Endothelial cell of umbilical vein (primary cell): ENCODE measurements at regions not wholly inside any gene's neighbourhood (a gene's known extent, or its start where the extent isn't known, plus 50 kb on each side); places are given as distances from the start of the nearest gene placed in this dataset.

Source experiments
- BruUV-seq: library from RNA; stranded (reverse); fragments of 400-500 nt; replicated peaks from 2 replicates; lab custom pipeline; 2021; lab: Mats Ljungman, UMichigan
- CTCF ChIA-PET: fragments of 300-600, 350-600 bp; sonication (Branson Sonifier 250); formaldehyde crosslinking; loops from one replicate; lab custom pipeline; 2021; ENCODE audit warnings: antibody characterized with exemption, inconsistent platforms; lab: Charles Lee
- POLR2A ChIA-PET: fragments of 300-600, 350-600 bp; sonication (Branson Sonifier 250); formaldehyde crosslinking; loops from one replicate; lab custom pipeline; 2021; ENCODE audit warnings: antibody characterized with exemption, inconsistent platforms; lab: Charles Lee
- DNase-seq: peaks from one replicate; pipeline ENCODE4 v3.0.0-alpha.2; 2011; ENCODE audit warnings: low read depth, low spot score
- FAIRE-seq: peaks from 2 replicates; lab custom pipeline; 2011; peaks lifted over from hg19 to GRCh38; lab: Jason Lieb, UNC
- H2AFZ ChIP-seq: 2 replicates; pipeline ENCODE4 v1.6.0; 2012; ENCODE audit warnings: low read depth, low read length, control low read depth, inconsistent platforms
- H3K27ac ChIP-seq: 2 replicates; pipeline ENCODE4 v1.5.1; 2011; ENCODE audit warnings: low read depth, mild to moderate bottlenecking, control low read depth, low read length, moderate library complexity; ENCODE audit not compliant: insufficient read depth
- H3K27me3 ChIP-seq, 2 experiments: 2 replicates each; pipeline versions ENCODE4 v1.6.0 to v1.6.1; 2011; ENCODE audit warnings: low read length in 2 of 2, mixed read lengths in 1 of 2; ENCODE audit not compliant: control insufficient read depth in 2 of 2, insufficient read depth in 2 of 2
- H3K36me3 ChIP-seq, 2 experiments: 2 replicates in 1 of 2; 3 replicates in 1 of 2; pipeline ENCODE4 v1.5.1; 2011; ENCODE audit warnings: low read length in 2 of 2, mild to moderate bottlenecking in 1 of 2, moderate library complexity in 1 of 2; ENCODE audit not compliant: control insufficient read depth in 2 of 2, insufficient read depth in 2 of 2; ENCODE audit errors: extremely low read depth in 1 of 2
- H3K4me1 ChIP-seq: 3 replicates; pipeline ENCODE4 v1.5.1; 2011; ENCODE audit warnings: mild to moderate bottlenecking, low read length; ENCODE audit not compliant: control insufficient read depth, insufficient read depth; ENCODE audit errors: extremely low read depth
- H3K4me2 ChIP-seq: 2 replicates; pipeline ENCODE4 v1.6.1; 2011; ENCODE audit warnings: low read length, control low read depth, mixed read lengths; ENCODE audit not compliant: insufficient read depth
- H3K4me3 ChIP-seq, 3 experiments: fragments of 200-600 bp in 1 of 3; sonication (generic), shearing (Covaris generic) in 1 of 3; replicated peaks in 1 of 3; 2 replicates each; pipeline ENCODE4 v1.5.1; 2011 to 2016; ENCODE audit warnings: control low read depth in 3 of 3, low read length in 3 of 3, mild to moderate bottlenecking in 2 of 3, inconsistent platforms in 1 of 3, low read depth in 1 of 3, moderate library complexity in 1 of 3; ENCODE audit not compliant: insufficient read depth in 1 of 3
- H3K79me2 ChIP-seq: 2 replicates; pipeline ENCODE4 v1.6.0; 2012; ENCODE audit warnings: low read length, inconsistent platforms; ENCODE audit not compliant: control insufficient read depth, insufficient read depth
- H3K9ac ChIP-seq: replicated peaks from 2 replicates; pipeline ENCODE3; 2011; ENCODE audit warnings: low read length, control low read depth; ENCODE audit not compliant: insufficient read depth; ENCODE audit errors: extremely low read depth
- H3K9me1 ChIP-seq: replicated peaks from 3 replicates; pipeline ENCODE4 v1.6.0; 2011; ENCODE audit warnings: mild to moderate bottlenecking, low read length; ENCODE audit not compliant: control insufficient read depth, insufficient read depth; ENCODE audit errors: extremely low read depth
- H3K9me3 ChIP-seq: replicated peaks from 2 replicates; pipeline ENCODE4 v1.5.1; 2012; ENCODE audit warnings: low read length, inconsistent platforms; ENCODE audit not compliant: control insufficient read depth, insufficient read depth
- H4K20me1 ChIP-seq: replicated peaks from 2 replicates; pipeline ENCODE3; 2011; ENCODE audit warnings: mild to moderate bottlenecking, low read length; ENCODE audit not compliant: control insufficient read depth, insufficient read depth; ENCODE audit errors: extremely low read depth
- EZH2 ChIP-seq: IDR thresholded peaks from 2 replicates; pipeline ENCODE4 v1.6.1; 2012; ENCODE audit warnings: borderline replicate concordance, low read depth, mild to moderate bottlenecking, moderate library complexity, low read length, inconsistent platforms; ENCODE audit not compliant: severe bottlenecking
- FOS ChIP-seq: IDR thresholded peaks from 2 replicates; pipeline ENCODE4 v1.6.1; 2011; ENCODE audit warnings: mild to moderate bottlenecking, low read length, moderate library complexity, borderline replicate concordance; ENCODE audit not compliant: insufficient read depth
- GATA2 ChIP-seq: IDR thresholded peaks from 2 replicates; pipeline ENCODE4 v1.7.0; 2011; ENCODE audit warnings: low read depth, mild to moderate bottlenecking, moderate library complexity, mixed read lengths, low read length; ENCODE audit not compliant: insufficient read length, insufficient read depth
- JUN ChIP-seq: IDR thresholded peaks from 2 replicates; pipeline ENCODE4 v1.6.1; 2011; ENCODE audit warnings: borderline replicate concordance, low read depth; ENCODE audit not compliant: insufficient read length, insufficient read depth
- MYC ChIP-seq: IDR thresholded peaks from one replicate; pipeline ENCODE4 v1.6.1; 2011; ENCODE audit warnings: mild to moderate bottlenecking, low read depth, low read length
- POLR2A ChIP-seq: IDR thresholded peaks from 2 replicates; pipeline ENCODE4 v1.6.1; 2012; ENCODE audit warnings: low read depth, mild to moderate bottlenecking, control low read depth, low read length
- POLR2AphosphoS5 ChIP-seq: IDR thresholded peaks from 2 replicates; pipeline ENCODE4 v1.6.1; 2012; ENCODE audit warnings: low read depth, mild to moderate bottlenecking, control low read depth, low read length, moderate library complexity; ENCODE audit not compliant: insufficient read depth
- dilution Hi-C: fragments of 300-500 bp; cut with MboI; formaldehyde crosslinking; loops from one replicate; pipeline ENCODE4 v1.15.0; 2019; ENCODE audit warnings: low sequenced_read_pairs; ENCODE audit not compliant: extremely low pct_ligation_motif_present
- intact Hi-C: fragments of 100-400 bp; cut with micrococcal nuclease; formaldehyde crosslinking; loops from one replicate; pipeline ENCODE4 v1.10.0; 2022
- TF ChIP-seq, protein P1 (sequence below), 2 donors: IDR thresholded peaks; 1 replicate in 1 of 2; 2 replicates in 1 of 2; pipeline ENCODE4 v1.5.1; 2011; ENCODE audit warnings: low read length in 2 of 2, mild to moderate bottlenecking in 2 of 2, moderate library complexity in 2 of 2, control low read depth in 1 of 2, inconsistent platforms in 1 of 2, low read depth in 1 of 2; ENCODE audit not compliant: insufficient read depth in 1 of 2; ENCODE audit errors: extremely low read depth in 1 of 2

GRCh38 chr16:31698901-31699300 is 171.2 kb downstream of the AHSP start:
- FAIRE-seq (no peak), DNase-seq (no peak)
- dilution Hi-C loops (no loop called here), intact Hi-C loops (loop anchor here (5.0 to 10.0 kb wide), 2 partner anchors 257 to 714 kb away; partner anchors contain the start of genes HSD3B7 and ZNF843)
- no peaks in the 10 kb centered on the region for H3K79me2 ChIP-seq
- H3K9me3 ChIP-seq: no peaks in the 10 kb centered on the region
- no peaks in the 10 kb centered on the region for H3K36me3 ChIP-seq
- no peak overlapping the region for H2AFZ ChIP-seq
- POLR2A ChIA-PET: interaction anchor here (0.6 kb wide), 1 partner anchor 644 kb away, joined by 3 read pairs; no protein-coding TSS in a partner anchor
- CTCF ChIA-PET: interaction anchor here (0.8 to 0.9 kb wide), 2 partner anchors 17 to 198 kb away, joined by 3 read pairs; no protein-coding TSS in a partner anchor
- peaks cover 11% of the 10 kb centered on the region in 2 experiments for H3K27me3 ChIP-seq
- no peaks in the 10 kb centered on the region for H4K20me1 ChIP-seq
- TF ChIP-seq EZH2 (no peak), POLR2A (no peak), MYC (no peak), JUN (no peak), POLR2AphosphoS5 (no peak), GATA2 (no peak), FOS (no peak)
- TF ChIP-seq, protein P1, sequence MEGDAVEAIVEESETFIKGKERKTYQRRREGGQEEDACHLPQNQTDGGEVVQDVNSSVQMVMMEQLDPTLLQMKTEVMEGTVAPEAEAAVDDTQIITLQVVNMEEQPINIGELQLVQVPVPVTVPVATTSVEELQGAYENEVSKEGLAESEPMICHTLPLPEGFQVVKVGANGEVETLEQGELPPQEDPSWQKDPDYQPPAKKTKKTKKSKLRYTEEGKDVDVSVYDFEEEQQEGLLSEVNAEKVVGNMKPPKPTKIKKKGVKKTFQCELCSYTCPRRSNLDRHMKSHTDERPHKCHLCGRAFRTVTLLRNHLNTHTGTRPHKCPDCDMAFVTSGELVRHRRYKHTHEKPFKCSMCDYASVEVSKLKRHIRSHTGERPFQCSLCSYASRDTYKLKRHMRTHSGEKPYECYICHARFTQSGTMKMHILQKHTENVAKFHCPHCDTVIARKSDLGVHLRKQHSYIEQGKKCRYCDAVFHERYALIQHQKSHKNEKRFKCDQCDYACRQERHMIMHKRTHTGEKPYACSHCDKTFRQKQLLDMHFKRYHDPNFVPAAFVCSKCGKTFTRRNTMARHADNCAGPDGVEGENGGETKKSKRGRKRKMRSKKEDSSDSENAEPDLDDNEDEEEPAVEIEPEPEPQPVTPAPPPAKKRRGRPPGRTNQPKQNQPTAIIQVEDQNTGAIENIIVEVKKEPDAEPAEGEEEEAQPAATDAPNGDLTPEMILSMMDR (IDR thresholded peaks at IDR 0.05; ENCODE audit: extremely low read depth in 1 of 2, insufficient read depth in 1 of 2, low read depth in 1 of 2, low read length in 2 of 2): no peak
- no TSS peak for BruUV-seq
- no peaks in the 10 kb centered on the region for H3K9me1 ChIP-seq
- H3K4me3 ChIP-seq: no peak overlapping the region
- H3K27ac ChIP-seq: no peak overlapping the region
- no peak overlapping the region for H3K4me2 ChIP-seq
- no peak overlapping the region for H3K9ac ChIP-seq
- H3K4me1 ChIP-seq: no peaks in the 10 kb centered on the region
